Right atrium auricular region (tissue), 2 donors: ENCODE measurements at regions not wholly inside any gene's neighbourhood (a gene's known extent, or its start where the extent isn't known, plus 50 kb on each side); places are given as distances from the start of the nearest gene placed in this dataset.

Source experiments
- DNase-seq: peaks from one replicate; pipeline ENCODE4 v3.0.0-alpha.2; 2019; ENCODE audit warnings: low spot score
- H3K27ac ChIP-seq, 2 donors: fragments of 200-600 bp; sonication (generic); 1 replicate in 1 of 2; 2 replicates in 1 of 2; pipeline ENCODE4 v1.5.1; 2016 to 2019
- H3K27me3 ChIP-seq, 2 donors: fragments of 200-600 bp; sonication (generic); one replicate each; pipeline versions ENCODE4 v1.5.1 to v1.6.0; 2017 to 2019
- H3K36me3 ChIP-seq: fragments of 200-600 bp; sonication (generic); one replicate; pipeline ENCODE4 v1.5.1; 2016
- H3K4me1 ChIP-seq, 2 donors: fragments of 200-600 bp; sonication (generic); one replicate each; pipeline versions ENCODE4 v1.5.1 to v1.6.0; 2017 to 2019
- H3K4me3 ChIP-seq, 2 donors: fragments of 200-600 bp; sonication (generic); 1 replicate in 1 of 2; 2 replicates in 1 of 2; pipeline ENCODE4 v1.5.1; 2017 to 2019; ENCODE audit warnings: mild to moderate bottlenecking in 1 of 2, moderate library complexity in 1 of 2
- H3K9me3 ChIP-seq, 2 donors: fragments of 200-600 bp; sonication (generic); one replicate each; pipeline ENCODE4 v1.5.1; 2019
- CTCF ChIP-seq, 2 donors: fragments of 200-600 bp; sonication (generic); IDR thresholded peaks; one replicate each; pipeline ENCODE4 v1.5.1; 2019; ENCODE audit warnings: antibody characterized with exemption in 2 of 2

- no peak for TF ChIP-seq CTCF (IDR thresholded peaks at IDR 0.05)
- H3K9me3 ChIP-seq, result peaks cover 0 to 6% of the 10 kb centered on the region in 2 donors
- H3K36me3 ChIP-seq, result no peaks in the 10 kb centered on the region
- no peak for DNase-seq
- no peaks in the 10 kb centered on the region for H3K4me1 ChIP-seq
- H3K4me3 ChIP-seq, result no peak overlapping the region
- H3K27me3 ChIP-seq, result no peaks in the 10 kb centered on the region
- H3K27ac ChIP-seq, result no peak overlapping the region
Observed at GRCh38 chr12:84653482-84653881, 259.1 kb downstream of the SLC6A15 start.

GRCh38 chr12:84648425-84648824 is 264.2 kb downstream of the SLC6A15 start:
- Histone ChIP-seq H3K27me3 (no peaks in the 10 kb centered on the region), H3K4me3 (no peak overlapping the region), H3K4me1 (no peaks in the 10 kb centered on the region), H3K9me3 (peaks cover 0 to 6% of the 10 kb centered on the region in 2 donors), H3K36me3 (no peaks in the 10 kb centered on the region), H3K27ac (no peak overlapping the region)
- TF ChIP-seq CTCF (IDR thresholded peaks at IDR 0.05), result no peak
- no peak for DNase-seq

GRCh38 chr12:84644908-84645307 is 267.7 kb downstream of the SLC6A15 start:
- Histone ChIP-seq H3K36me3 (no peaks in the 10 kb centered on the region), H3K27ac (no peak overlapping the region), H3K27me3 (no peaks in the 10 kb centered on the region), H3K9me3 (peaks cover 0 to 6% of the 10 kb centered on the region in 2 donors), H3K4me1 (no peaks in the 10 kb centered on the region), H3K4me3 (no peak overlapping the region)
- TF ChIP-seq CTCF (IDR thresholded peaks at IDR 0.05), result no peak
- no peak for DNase-seq

- H3K36me3 ChIP-seq, result no peaks in the 10 kb centered on the region
- H3K4me1 ChIP-seq, result no peaks in the 10 kb centered on the region
- H3K27ac ChIP-seq, result no peak overlapping the region
- H3K27me3 ChIP-seq, result no peaks in the 10 kb centered on the region
- TF ChIP-seq CTCF (IDR thresholded peaks at IDR 0.05), result no peak
- no peaks in the 10 kb centered on the region for H3K9me3 ChIP-seq
- DNase-seq, result no peak
- no peak overlapping the region for H3K4me3 ChIP-seq
Observed at GRCh38 chr12:84643993-84644392, 268.6 kb downstream of the SLC6A15 start.

- no peaks in the 10 kb centered on the region for H3K9me3 ChIP-seq
- no peaks in the 10 kb centered on the region for H3K27me3 ChIP-seq
- no peak for TF ChIP-seq CTCF (IDR thresholded peaks at IDR 0.05)
- no peaks in the 10 kb centered on the region for H3K4me1 ChIP-seq
- no peak overlapping the region for H3K27ac ChIP-seq
- no peak overlapping the region for H3K4me3 ChIP-seq
- DNase-seq, result no peak
- no peaks in the 10 kb centered on the region for H3K36me3 ChIP-seq
Observed at GRCh38 chr12:84641940-84642545, 270.6 kb downstream of the SLC6A15 start.

- Histone ChIP-seq H3K4me3 (no peak overlapping the region), H3K36me3 (no peaks in the 10 kb centered on the region), H3K4me1 (no peaks in the 10 kb centered on the region), H3K27ac (no peak overlapping the region), H3K9me3 (no peaks in the 10 kb centered on the region), H3K27me3 (no peaks in the 10 kb centered on the region)
- no peak for DNase-seq
- TF ChIP-seq CTCF (IDR thresholded peaks at IDR 0.05), result no peak
Observed at GRCh38 chr12:84638811-84639368, 273.7 kb downstream of the SLC6A15 start.
